RWPE1 (cell line): ENCODE measurements at regions not wholly inside any gene's neighbourhood (a gene's known extent, or its start where the extent isn't known, plus 50 kb on each side); places are given as distances from the start of the nearest gene placed in this dataset.

Experiments
- CTCF ChIA-PET: fragments of 350-600 bp; sonication (Branson Sonifier 250); formaldehyde crosslinking; extraction: SDS; loops from one replicate; lab custom pipeline; 2021; lab: Yijun Ruan, JAX
- POLR2A ChIA-PET: fragments of 400-600 bp; formaldehyde crosslinking; extraction: SDS; loops from one replicate; lab custom pipeline; 2020; ENCODE audit warnings: antibody characterized with exemption; ENCODE audit not compliant: low non-redundant PET; lab: Yijun Ruan, JAX
- DNase-seq: peaks from one replicate; pipeline ENCODE4 v3.0.0; 2012; ENCODE audit warnings: low spot score
- H3K27ac ChIP-seq: fragments of 450-650 bp; 2 replicates; pipeline ENCODE4 v1.5.1; 2017
- TF ChIP-seq, protein P1 (sequence below): fragments of 450-650 bp; conservative IDR thresholded peaks from 2 replicates; pipeline ENCODE4 v1.5.1; 2017; ENCODE audit warnings: low read depth, mild to moderate bottlenecking

DNA sequence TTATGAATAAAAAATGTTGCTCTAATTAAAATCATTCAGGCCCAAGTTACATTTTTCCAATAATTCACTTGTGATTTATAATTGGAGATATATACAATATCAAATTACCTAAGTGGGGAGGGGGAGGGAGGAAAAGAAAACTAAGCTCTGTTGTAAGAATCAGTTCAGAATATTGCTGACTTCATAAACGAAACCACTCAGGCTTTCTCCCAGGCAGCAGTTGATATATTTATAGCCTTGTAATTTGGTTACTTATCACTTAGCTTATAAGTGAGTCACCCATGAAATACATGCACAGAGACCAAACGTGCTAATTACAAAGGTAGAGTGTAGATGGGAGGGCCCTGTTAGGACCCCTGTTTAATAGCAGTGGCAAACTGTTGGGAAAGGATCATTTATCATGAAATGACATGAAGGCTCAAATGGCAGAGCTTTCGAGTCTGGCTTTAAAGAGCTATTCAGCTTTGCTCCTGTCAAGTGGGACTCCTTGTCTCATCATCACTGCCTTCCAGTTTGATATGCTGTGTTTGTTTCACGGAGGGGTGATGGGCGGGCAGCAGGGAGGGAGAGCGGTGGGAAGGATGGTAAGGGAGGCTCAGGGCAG is 105.6 kb upstream of the PGRMC2 start:
- no peak for DNase-seq
- CTCF ChIA-PET: interaction anchor here (0.6 to 1.5 kb wide), 3 partner anchors 61 to 347 kb away, joined by 3 to 4 read pairs (median 3); no protein-coding TSS in a partner anchor
- TF ChIP-seq, protein P1, sequence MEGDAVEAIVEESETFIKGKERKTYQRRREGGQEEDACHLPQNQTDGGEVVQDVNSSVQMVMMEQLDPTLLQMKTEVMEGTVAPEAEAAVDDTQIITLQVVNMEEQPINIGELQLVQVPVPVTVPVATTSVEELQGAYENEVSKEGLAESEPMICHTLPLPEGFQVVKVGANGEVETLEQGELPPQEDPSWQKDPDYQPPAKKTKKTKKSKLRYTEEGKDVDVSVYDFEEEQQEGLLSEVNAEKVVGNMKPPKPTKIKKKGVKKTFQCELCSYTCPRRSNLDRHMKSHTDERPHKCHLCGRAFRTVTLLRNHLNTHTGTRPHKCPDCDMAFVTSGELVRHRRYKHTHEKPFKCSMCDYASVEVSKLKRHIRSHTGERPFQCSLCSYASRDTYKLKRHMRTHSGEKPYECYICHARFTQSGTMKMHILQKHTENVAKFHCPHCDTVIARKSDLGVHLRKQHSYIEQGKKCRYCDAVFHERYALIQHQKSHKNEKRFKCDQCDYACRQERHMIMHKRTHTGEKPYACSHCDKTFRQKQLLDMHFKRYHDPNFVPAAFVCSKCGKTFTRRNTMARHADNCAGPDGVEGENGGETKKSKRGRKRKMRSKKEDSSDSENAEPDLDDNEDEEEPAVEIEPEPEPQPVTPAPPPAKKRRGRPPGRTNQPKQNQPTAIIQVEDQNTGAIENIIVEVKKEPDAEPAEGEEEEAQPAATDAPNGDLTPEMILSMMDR: no peak
- POLR2A ChIA-PET: no interaction called here
- H3K27ac ChIP-seq: peak overlapping the region; percentile 55

DNA sequence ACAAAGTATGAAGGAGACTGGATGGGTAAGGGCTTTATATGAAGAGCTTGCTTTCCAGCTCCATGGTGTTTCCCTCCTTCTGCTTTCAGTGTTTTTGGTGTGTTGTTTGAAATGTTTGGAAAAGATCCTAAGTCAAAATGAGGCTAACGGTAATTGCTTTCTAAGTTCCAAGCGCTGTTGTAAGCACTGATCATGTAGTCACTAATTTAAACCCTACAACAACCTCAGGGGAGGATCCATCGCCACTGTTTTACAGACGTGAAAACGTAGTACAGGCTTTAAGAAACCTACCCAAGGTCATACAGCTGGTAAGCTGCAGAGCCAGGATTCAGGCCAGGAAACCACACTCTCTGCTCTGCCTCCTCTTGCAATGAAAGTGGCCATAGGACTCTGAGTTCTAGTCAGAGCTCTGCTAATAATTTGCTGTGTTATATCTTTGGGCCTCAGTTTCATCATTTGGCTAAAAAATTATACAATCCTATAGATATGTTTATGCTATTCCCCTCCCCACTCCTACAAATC is 102.9 kb upstream of the PGRMC2 start:
- POLR2A ChIA-PET: no interaction called here
- TF ChIP-seq, protein P1: no peak
- CTCF ChIA-PET: no interaction called here
- DNase-seq: no peak
- no peak overlapping the region for H3K27ac ChIP-seq

DNA sequence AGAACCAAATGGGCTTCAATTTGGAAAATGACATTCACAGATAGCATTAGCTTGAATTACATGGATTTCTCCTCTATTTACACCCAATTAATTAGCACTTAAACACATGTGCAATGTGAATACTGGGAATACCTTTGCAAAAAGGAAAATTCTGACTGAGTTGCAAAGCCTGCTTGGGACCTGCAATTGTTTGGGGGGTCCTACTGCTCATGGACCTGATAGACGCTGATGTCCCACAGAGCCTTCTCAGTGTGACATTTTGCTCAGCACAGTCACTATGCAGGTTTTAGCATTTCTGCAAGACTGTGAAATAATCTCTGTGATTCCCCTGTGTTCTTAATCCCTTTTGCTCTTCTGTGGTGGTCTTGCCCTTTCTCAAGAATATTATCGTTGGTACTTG is 101.2 kb upstream of the PGRMC2 start:
- ChIA-PET CTCF (no interaction called here), POLR2A (no interaction called here)
- DNase-seq: no peak

DNA sequence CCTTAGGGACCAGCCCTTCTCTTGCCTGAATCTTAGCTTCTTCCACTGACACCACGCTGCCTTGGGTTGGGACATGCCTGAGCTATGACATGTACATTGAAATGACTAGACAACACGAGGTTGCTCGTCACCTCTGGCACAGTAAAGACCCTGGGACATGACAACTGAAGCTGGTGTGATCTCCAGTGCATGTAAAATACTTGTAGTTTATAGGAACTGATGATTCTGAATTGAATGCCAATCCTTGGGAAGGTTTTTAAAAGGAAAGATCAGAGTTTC is 100.7 kb upstream of the PGRMC2 start:
- no peak for DNase-seq
- CTCF ChIA-PET: no interaction called here
- no peak overlapping the region for H3K27ac ChIP-seq
- POLR2A ChIA-PET: no interaction called here
- TF ChIP-seq, protein P1: no peak

More for the DNA sequence above, 101.2 kb upstream of the PGRMC2 start:
- TF ChIP-seq, protein P1: no peak
- H3K27ac ChIP-seq: no peak overlapping the region

DNA sequence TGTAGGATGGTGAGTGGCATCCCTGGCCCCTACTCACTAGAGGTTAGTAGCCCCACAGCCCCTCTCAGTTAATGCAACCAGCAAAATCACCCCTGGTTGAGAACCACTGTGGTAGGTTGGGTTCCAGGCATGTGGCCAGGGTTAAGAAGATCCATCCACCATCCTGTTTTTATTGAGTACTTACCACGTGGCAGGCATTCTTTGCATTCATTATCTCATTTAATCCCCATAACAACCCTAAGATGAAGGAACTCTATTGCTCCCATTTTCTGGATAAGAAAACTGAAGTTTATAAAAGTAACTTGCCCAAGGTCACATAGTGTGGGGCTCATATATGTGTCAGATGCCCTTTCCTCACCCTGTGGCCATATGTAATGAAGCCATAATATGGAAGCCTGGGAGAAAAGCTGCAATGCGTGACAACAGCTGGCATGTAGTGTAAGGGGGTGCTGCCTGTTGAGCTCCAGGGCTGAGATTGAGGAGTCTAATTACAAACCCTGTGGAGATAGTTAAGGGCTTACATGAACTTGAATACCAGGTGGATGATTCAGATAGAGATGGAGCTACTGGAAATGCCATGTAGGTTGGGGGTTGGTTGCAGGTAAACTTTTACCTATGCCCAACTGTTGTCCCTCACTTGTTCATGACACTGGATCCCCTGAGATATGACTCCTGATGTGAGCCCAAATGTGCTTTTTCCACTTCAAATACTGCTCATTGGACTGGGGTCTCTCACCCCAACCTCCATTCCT is 100.2 kb upstream of the PGRMC2 start:
- TF ChIP-seq, protein P1: no peak
- DNase-seq: peak; percentile 62
- peak overlapping the region; percentile 95 for H3K27ac ChIP-seq
- ChIA-PET POLR2A (interaction anchor here (0.6 kb wide), 1 partner anchor 99 kb away, joined by 4 read pairs; no protein-coding TSS in a partner anchor), CTCF (interaction anchor here (0.7 to 0.9 kb wide), 2 partner anchors 85 to 284 kb away, joined by 3 read pairs; no protein-coding TSS in a partner anchor)

DNA sequence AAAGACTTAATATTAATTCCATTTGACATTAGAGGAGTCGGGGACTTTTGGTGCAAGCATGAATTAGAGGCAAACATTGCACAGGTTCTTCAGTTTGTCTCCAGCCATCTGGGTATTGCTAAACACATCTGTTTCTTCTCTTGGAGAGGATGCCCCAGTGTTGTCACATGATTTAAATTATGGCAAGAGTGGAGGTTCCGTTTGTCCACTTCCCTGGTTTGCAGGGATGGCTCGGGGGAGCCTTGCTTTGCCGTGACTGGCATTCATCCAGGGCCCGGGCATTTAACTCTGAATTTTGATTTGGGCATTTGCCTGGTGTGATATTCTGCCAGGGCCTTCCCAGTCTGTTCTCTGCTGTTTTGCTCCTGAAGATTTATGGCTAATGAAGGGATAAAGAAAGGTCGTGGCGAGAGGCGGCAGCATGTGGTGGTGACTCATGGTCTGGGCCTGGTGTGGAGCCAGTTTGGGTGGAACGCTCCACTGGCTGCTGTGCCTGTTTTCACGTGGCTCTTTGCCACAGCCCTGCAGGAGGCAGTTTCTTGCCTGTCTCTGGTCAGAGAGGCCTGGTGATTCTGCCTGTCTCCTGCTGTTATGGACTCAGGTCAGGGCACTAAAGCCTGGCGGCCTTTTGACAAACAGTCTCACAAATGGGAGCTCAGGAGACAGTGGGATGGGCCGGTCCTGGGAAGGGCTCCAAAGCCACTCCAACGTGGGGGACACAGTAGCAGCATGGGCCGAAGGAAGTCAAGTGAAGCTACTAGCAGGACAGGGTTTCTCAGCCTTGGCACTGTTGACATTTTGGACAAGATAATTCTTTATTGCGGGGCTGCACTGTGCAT is 99.4 kb upstream of the PGRMC2 start:
- POLR2A ChIA-PET: no interaction called here
- CTCF ChIA-PET: interaction anchor here (0.7 to 0.9 kb wide), 2 partner anchors 84 to 284 kb away, joined by 3 read pairs; no protein-coding TSS in a partner anchor
- peak overlapping the region; percentile 95 for H3K27ac ChIP-seq
- TF ChIP-seq, protein P1: no peak
- DNase-seq: peak; percentile 70
